GM12878 (cell line): ENCODE measurements at regions not wholly inside any gene's neighbourhood (a gene's known extent, or its start where the extent isn't known, plus 50 kb on each side); places are given as distances from the start of the nearest gene placed in this dataset.

Experiments
- POLR2A ChIP-seq: IDR thresholded peaks from 2 replicates; pipeline ENCODE4 v1.6.1; 2011; ENCODE audit warnings: low read depth, mild to moderate bottlenecking, low read length
- TF ChIP-seq, protein P1 (sequence below): IDR thresholded peaks from 2 replicates; pipeline ENCODE4 v1.6.1; 2011; ENCODE audit warnings: low read depth, mild to moderate bottlenecking, low read length, moderate library complexity, borderline replicate concordance; ENCODE audit errors: extremely low read depth

DNA sequence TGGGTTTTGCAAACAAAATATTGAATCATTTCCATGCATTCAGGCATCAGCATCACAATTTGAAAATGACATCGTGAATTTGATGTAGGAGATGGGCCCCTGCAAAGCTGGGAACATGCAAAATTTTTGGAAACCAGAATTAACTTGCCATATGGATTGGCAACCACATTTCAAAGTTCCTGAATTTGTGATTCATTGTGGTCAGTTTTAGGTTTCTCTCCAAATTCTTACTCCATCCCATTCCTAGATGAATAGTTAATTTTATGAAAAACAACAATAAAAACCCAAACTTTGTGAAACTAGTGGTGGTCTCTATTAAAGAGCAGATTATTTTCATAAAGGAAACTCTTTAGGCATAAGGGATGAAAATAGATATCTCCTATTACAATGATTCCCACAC is 107.8 kb upstream of the SLIT3 start:
- no peak for TF ChIP-seq POLR2A
- TF ChIP-seq, protein P1, sequence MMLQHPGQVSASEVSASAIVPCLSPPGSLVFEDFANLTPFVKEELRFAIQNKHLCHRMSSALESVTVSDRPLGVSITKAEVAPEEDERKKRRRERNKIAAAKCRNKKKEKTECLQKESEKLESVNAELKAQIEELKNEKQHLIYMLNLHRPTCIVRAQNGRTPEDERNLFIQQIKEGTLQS: no peak
